A673 (cell line): ENCODE measurements at regions not wholly inside any gene's neighbourhood (a gene's known extent, or its start where the extent isn't known, plus 50 kb on each side); places are given as distances from the start of the nearest gene placed in this dataset.

ENCODE experiments used
- EZH2 ChIP-seq: fragments of 200-600 bp; sonication (generic); IDR thresholded peaks from 2 replicates; pipeline ENCODE4 v1.6.1; 2017; ENCODE audit warnings: borderline replicate concordance, low read depth, mild to moderate bottlenecking, mixed read lengths, antibody characterized with exemption, low read length; ENCODE audit not compliant: poor library complexity, severe bottlenecking
- TF ChIP-seq, protein P1 (sequence below): fragments of 300-800, 200-600 bp; sonication (generic); conservative IDR thresholded peaks from 2 replicates; pipeline ENCODE4 v1.5.1; 2017; ENCODE audit warnings: low read depth, mild to moderate bottlenecking, antibody characterized with exemption, low read length, moderate library complexity, mixed read lengths

DNA sequence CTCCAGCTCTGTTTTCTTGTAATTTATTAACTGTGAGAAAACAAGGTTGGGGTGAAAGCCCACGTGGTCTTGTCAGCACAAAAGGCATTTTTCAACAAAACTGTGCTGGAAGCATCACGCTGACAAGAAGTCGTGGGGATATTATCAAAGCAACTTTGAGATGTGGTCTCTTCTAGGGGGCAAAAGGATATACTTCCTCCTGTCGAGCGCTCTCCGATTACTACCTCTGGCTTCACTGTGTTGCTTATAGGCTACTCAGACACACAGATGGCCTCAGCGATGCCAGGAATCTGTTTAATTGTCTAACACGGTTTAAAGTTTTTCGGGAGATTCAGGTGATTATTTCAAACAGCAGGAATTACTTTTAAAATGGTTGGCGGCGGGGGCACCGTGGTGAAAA lies 275.9 kb upstream of the SOX4 start:
- TF ChIP-seq, protein P1, sequence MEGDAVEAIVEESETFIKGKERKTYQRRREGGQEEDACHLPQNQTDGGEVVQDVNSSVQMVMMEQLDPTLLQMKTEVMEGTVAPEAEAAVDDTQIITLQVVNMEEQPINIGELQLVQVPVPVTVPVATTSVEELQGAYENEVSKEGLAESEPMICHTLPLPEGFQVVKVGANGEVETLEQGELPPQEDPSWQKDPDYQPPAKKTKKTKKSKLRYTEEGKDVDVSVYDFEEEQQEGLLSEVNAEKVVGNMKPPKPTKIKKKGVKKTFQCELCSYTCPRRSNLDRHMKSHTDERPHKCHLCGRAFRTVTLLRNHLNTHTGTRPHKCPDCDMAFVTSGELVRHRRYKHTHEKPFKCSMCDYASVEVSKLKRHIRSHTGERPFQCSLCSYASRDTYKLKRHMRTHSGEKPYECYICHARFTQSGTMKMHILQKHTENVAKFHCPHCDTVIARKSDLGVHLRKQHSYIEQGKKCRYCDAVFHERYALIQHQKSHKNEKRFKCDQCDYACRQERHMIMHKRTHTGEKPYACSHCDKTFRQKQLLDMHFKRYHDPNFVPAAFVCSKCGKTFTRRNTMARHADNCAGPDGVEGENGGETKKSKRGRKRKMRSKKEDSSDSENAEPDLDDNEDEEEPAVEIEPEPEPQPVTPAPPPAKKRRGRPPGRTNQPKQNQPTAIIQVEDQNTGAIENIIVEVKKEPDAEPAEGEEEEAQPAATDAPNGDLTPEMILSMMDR: no peak
- TF ChIP-seq EZH2: no peak
